Activated B cell treated with CpG ODN at 0.5 μM for 24 hours (primary cell): ENCODE measurements at regions not wholly inside any gene's neighbourhood (a gene's known extent, or its start where the extent isn't known, plus 50 kb on each side); places are given as distances from the start of the nearest gene placed in this dataset.

Source experiments
- ATAC-seq: fragments of 200-7000 bp; cut with Tn5 transposase; one replicate; pipeline ENCODE4 v1.10.0; 2021; ENCODE audit warnings: low read depth, mild to moderate bottlenecking, moderate library complexity
- CTCF ChIA-PET: fragments of 350-600 bp; sonication (Branson Sonifier 250); formaldehyde crosslinking; loops from one replicate; lab custom pipeline; 2021; ENCODE audit warnings: antibody characterized with exemption; lab: Charles Lee
- POLR2A ChIA-PET: fragments of 350-600 bp; sonication (Branson Sonifier 250); formaldehyde crosslinking; loops from one replicate; lab custom pipeline; 2021; ENCODE audit warnings: antibody characterized with exemption; lab: Charles Lee
- DNase-seq: peaks from one replicate; pipeline ENCODE4 v3.0.0; 2022
- H3K27ac Mint-ChIP-seq: one replicate; pipeline ENCODE4 v1.8.0; 2020; ENCODE audit warnings: mixed read lengths
- H3K27me3 Mint-ChIP-seq: one replicate; pipeline ENCODE4 v1.8.0; 2021; ENCODE audit warnings: mixed read lengths
- H3K36me3 Mint-ChIP-seq: one replicate; pipeline ENCODE4 v1.8.0; 2021; ENCODE audit warnings: low read depth, mixed read lengths
- H3K4me1 Mint-ChIP-seq: one replicate; pipeline ENCODE4 v1.8.0; 2021; ENCODE audit warnings: mixed read lengths
- H3K4me3 Mint-ChIP-seq: one replicate; pipeline ENCODE4 v1.8.0; 2020; ENCODE audit warnings: mild to moderate bottlenecking, mixed read lengths
- H3K9me3 Mint-ChIP-seq: one replicate; pipeline ENCODE4 v1.8.0; 2020; ENCODE audit warnings: mixed read lengths
- CTCF ChIP-seq: fragments of 200-600 bp; IDR thresholded peaks from one replicate; pipeline ENCODE4 v1.8.0; 2022; ENCODE audit warnings: antibody characterized with exemption, mild to moderate bottlenecking
- intact Hi-C: fragments of 100-400 bp; cut with micrococcal nuclease; formaldehyde crosslinking; loops from one replicate; pipeline ENCODE4 v1.15.1; 2024

GRCh38 chr1:214900590-214900989 is 181.9 kb upstream of the KCNK2 start:
- ChIA-PET CTCF (no interaction called here), POLR2A (no interaction called here)
- TF ChIP-seq CTCF, result no peak
- H3K9me3 Mint-ChIP-seq, result no peaks in the 10 kb centered on the region
- no peaks in the 10 kb centered on the region for H3K27me3 Mint-ChIP-seq
- no peak overlapping the region for H3K27ac Mint-ChIP-seq
- H3K36me3 Mint-ChIP-seq, result no peaks in the 10 kb centered on the region
- intact Hi-C loops, result no loop called here
- no peaks in the 10 kb centered on the region for H3K4me1 Mint-ChIP-seq
- ATAC-seq (no peak), DNase-seq (no peak)
- H3K4me3 Mint-ChIP-seq, result no peak overlapping the region

- intact Hi-C loops, result no loop called here
- ChIA-PET POLR2A (no interaction called here), CTCF (no interaction called here)
- Mint-ChIP-seq H3K27me3 (no peaks in the 10 kb centered on the region), H3K36me3 (no peaks in the 10 kb centered on the region), H3K4me3 (no peak overlapping the region), H3K4me1 (no peaks in the 10 kb centered on the region), H3K9me3 (no peaks in the 10 kb centered on the region), H3K27ac (no peak overlapping the region)
- no peak for TF ChIP-seq CTCF
- no peak for DNase-seq
- ATAC-seq, result no peak
Observed at GRCh38 chr1:214901718-214902117, 180.8 kb upstream of the KCNK2 start.

- no peak for TF ChIP-seq CTCF
- Mint-ChIP-seq H3K4me3 (no peak overlapping the region), H3K27me3 (no peaks in the 10 kb centered on the region), H3K27ac (no peak overlapping the region), H3K4me1 (no peaks in the 10 kb centered on the region), H3K36me3 (no peaks in the 10 kb centered on the region), H3K9me3 (no peaks in the 10 kb centered on the region)
- POLR2A ChIA-PET, result no interaction called here
- no peak for ATAC-seq
- no peak for DNase-seq
- intact Hi-C loops, result no loop called here
- CTCF ChIA-PET, result no interaction called here
Observed at GRCh38 chr1:214902636-214903320, 179.8 kb upstream of the KCNK2 start.

GRCh38 chr1:214912127-214912526 is 170.4 kb upstream of the KCNK2 start:
- ChIA-PET POLR2A (no interaction called here), CTCF (no interaction called here)
- H3K4me3 Mint-ChIP-seq, result no peak overlapping the region
- ATAC-seq (no peak), DNase-seq (no peak)
- H3K27ac Mint-ChIP-seq, result no peak overlapping the region
- no peak for TF ChIP-seq CTCF
- no peaks in the 10 kb centered on the region for H3K9me3 Mint-ChIP-seq
- intact Hi-C loops, result no loop called here
- H3K4me1 Mint-ChIP-seq, result no peaks in the 10 kb centered on the region
- H3K27me3 Mint-ChIP-seq, result no peaks in the 10 kb centered on the region
- no peaks in the 10 kb centered on the region for H3K36me3 Mint-ChIP-seq

- CTCF ChIA-PET, result no interaction called here
- intact Hi-C loops, result no loop called here
- Mint-ChIP-seq H3K9me3 (no peaks in the 10 kb centered on the region), H3K27me3 (no peaks in the 10 kb centered on the region), H3K4me1 (no peaks in the 10 kb centered on the region), H3K36me3 (no peaks in the 10 kb centered on the region), H3K4me3 (no peak overlapping the region), H3K27ac (no peak overlapping the region)
- POLR2A ChIA-PET, result no interaction called here
- DNase-seq, result no peak
- ATAC-seq, result no peak
- no peak for TF ChIP-seq CTCF
Observed at GRCh38 chr1:214913966-214914365, 168.6 kb upstream of the KCNK2 start.
